ENCODE measurements at regions not wholly inside any gene's neighbourhood (a gene's known extent, or its start where the extent isn't known, plus 50 kb on each side); places are given as distances from the start of the nearest gene placed in this dataset.

GRCh38 chr4:72690771-72691170 is 121.8 kb upstream of the ADAMTS3 start:
- no peak for TF ChIP-seq POLR2A (IDR thresholded peaks at IDR 0.05; ENCODE audit: low read depth, low read length)
- no peak for TF ChIP-seq TAF1 (IDR thresholded peaks at IDR 0.05; ENCODE audit: borderline replicate concordance, low read depth, low read length)
